ENCODE measurements at regions not wholly inside any gene's neighbourhood (a gene's known extent, or its start where the extent isn't known, plus 50 kb on each side); places are given as distances from the start of the nearest gene placed in this dataset.

GRCh38 chr12:3923021-3923420, 49.8 kb upstream of the PARP11 start:
- WGBS, result 78% methylated on average over 3 of the region's 3 CpGs

More at GRCh38 chr12:3923021-3923420, 49.8 kb upstream of the PARP11 start:
- H3K9ac ChIP-seq (ENCODE audit: low read depth, low read length), result no peak overlapping the region
- H3K27ac ChIP-seq (ENCODE audit: low read depth, low read length), result no peak overlapping the region
- H3K9me3 ChIP-seq (ENCODE audit: insufficient read depth, low read depth, low read length), result no peaks in the 10 kb centered on the region
- no peaks in the 10 kb centered on the region for H3K36me3 ChIP-seq (ENCODE audit: insufficient read depth, low read length)
- no peak overlapping the region for H3K4me3 ChIP-seq (ENCODE audit: low read length)
- H3K4me1 ChIP-seq (ENCODE audit: insufficient read depth, low read length), result peaks cover 10% of the 10 kb centered on the region; the same call in 1 of the 2 replicates
- H3K27me3 ChIP-seq (ENCODE audit: insufficient read depth, low read length), result peaks cover 11% of the 10 kb centered on the region; the same call in 1 of the 2 replicates
